Lower leg skin (tissue), 3 donors: ENCODE measurements at regions not wholly inside any gene's neighbourhood (a gene's known extent, or its start where the extent isn't known, plus 50 kb on each side); places are given as distances from the start of the nearest gene placed in this dataset.

Experiments used
- CTCF ChIP-seq, 3 donors: fragments of 450-650 bp; IDR thresholded peaks; one replicate each; pipeline ENCODE4 v1.5.1; 2016; ENCODE audit warnings: antibody characterized with exemption in 3 of 3, mild to moderate bottlenecking in 3 of 3, moderate library complexity in 2 of 3
- POLR2A ChIP-seq, 2 donors: fragments of 450-650 bp; IDR thresholded peaks; one replicate each; pipeline ENCODE4 v1.6.1; 2016 to 2017; ENCODE audit warnings: antibody characterized with exemption in 2 of 2, mild to moderate bottlenecking in 1 of 2, moderate library complexity in 1 of 2

- TF ChIP-seq CTCF (IDR thresholded peaks at IDR 0.05): no peak
- no peak for TF ChIP-seq POLR2A (IDR thresholded peaks at IDR 0.05)
Observed at GRCh38 chr22:49567899-49568750, 259.5 kb downstream of the BRD1 start.
